B cell (primary cell): ENCODE measurements at regions not wholly inside any gene's neighbourhood (a gene's known extent, or its start where the extent isn't known, plus 50 kb on each side); places are given as distances from the start of the nearest gene placed in this dataset.
A peak's percentile ranks its signal among the peaks of the same experiment; 100 is the strongest.

Source experiments
- ATAC-seq: fragments of 200-7000 bp; cut with Tn5 transposase; one replicate; pipeline ENCODE4 v1.10.0; 2021; ENCODE audit warnings: low read depth, mild to moderate bottlenecking, moderate number of reproducible peaks, moderate library complexity
- CTCF ChIA-PET: fragments of 350-600 bp; sonication (Branson Sonifier 250); formaldehyde crosslinking; loops from one replicate; lab custom pipeline; 2021; ENCODE audit warnings: antibody characterized with exemption, inconsistent platforms; lab: Charles Lee
- POLR2A ChIA-PET: fragments of 350-600 bp; sonication (Branson Sonifier 250); formaldehyde crosslinking; loops from one replicate; lab custom pipeline; 2021; ENCODE audit warnings: antibody characterized with exemption; lab: Charles Lee
- DNase-seq: peaks from one replicate; pipeline ENCODE4 v3.0.0; 2013
- H2AFZ ChIP-seq: 2 replicates; pipeline ENCODE4 v1.6.1; 2012; ENCODE audit warnings: mild to moderate bottlenecking, low read depth, low read length; ENCODE audit not compliant: insufficient read depth, poor library complexity, severe bottlenecking
- H3K27ac ChIP-seq, 2 donors: 1 replicate in 1 of 2; 2 replicates in 1 of 2; pipeline ENCODE4 v1.5.1; 2012 to 2013; ENCODE audit warnings: low read length in 2 of 2, mild to moderate bottlenecking in 2 of 2, moderate library complexity in 1 of 2
- H3K27me3 ChIP-seq, 4 experiments: fragments of 200-600 bp in 1 of 4; sonication (generic) in 1 of 4; replicated peaks in 1 of 4; 1 replicate in 2 of 4; 2 replicates in 2 of 4; pipeline versions ENCODE4 v1.6.1 to v1.7.0; 2013 to 2016; ENCODE audit warnings: low read length in 3 of 4, mild to moderate bottlenecking in 2 of 4, mixed read lengths in 1 of 4, moderate library complexity in 1 of 4; ENCODE audit not compliant: insufficient read depth in 4 of 4, control insufficient read depth in 3 of 4; ENCODE audit errors: control extremely low read depth in 1 of 4
- H3K36me3 ChIP-seq, 2 experiments: replicated peaks in 1 of 2; 1 replicate in 1 of 2; 2 replicates in 1 of 2; pipeline versions ENCODE4 v1.6.1 to v1.7.1; 2013; ENCODE audit warnings: low read length in 1 of 2; ENCODE audit not compliant: insufficient read depth in 2 of 2, control insufficient read depth in 1 of 2; ENCODE audit errors: control extremely low read depth in 1 of 2, extremely low read depth in 1 of 2
- H3K4me1 ChIP-seq, 2 donors: fragments of 200-600 bp in 1 of 2; sonication (generic) in 1 of 2; 1 replicate in 1 of 2; 2 replicates in 1 of 2; pipeline versions ENCODE4 v1.5.1 to v1.6.1; 2013 to 2017; ENCODE audit warnings: low read length in 2 of 2; ENCODE audit not compliant: control insufficient read depth in 2 of 2, insufficient read depth in 2 of 2
- H3K4me2 ChIP-seq: replicated peaks from 2 replicates; pipeline ENCODE3; 2012; ENCODE audit warnings: mild to moderate bottlenecking, low read depth, low read length; ENCODE audit not compliant: poor library complexity, severe bottlenecking
- H3K4me3 ChIP-seq, 5 experiments: fragments of 200-600 bp in 1 of 5; sonication (generic) in 1 of 5; 1 replicate in 3 of 5; 2 replicates in 2 of 5; pipeline versions ENCODE4 v1.5.1 to v1.7.0; 2011 to 2016; ENCODE audit warnings: low read length in 4 of 5, mild to moderate bottlenecking in 4 of 5, low read depth in 2 of 5, control low read depth in 1 of 5, moderate library complexity in 1 of 5; ENCODE audit not compliant: insufficient read depth in 1 of 5; ENCODE audit errors: control extremely low read depth in 1 of 5, extremely low read depth in 1 of 5
- H3K79me2 ChIP-seq: fragments of 200-600 bp; sonication (generic); one replicate; pipeline ENCODE4 v1.6.0; 2016; ENCODE audit warnings: low read length; ENCODE audit not compliant: control insufficient read depth, insufficient read depth
- H3K9ac ChIP-seq: fragments of 200-600 bp; sonication (generic); 2 replicates; pipeline ENCODE4 v1.6.1; 2017; ENCODE audit warnings: mild to moderate bottlenecking, low read length, moderate library complexity
- H3K9me3 ChIP-seq, 3 donors: one replicate each; pipeline versions ENCODE4 v1.6.1 to v1.7.1; 2013; ENCODE audit warnings: low read length in 2 of 3; ENCODE audit not compliant: control insufficient read depth in 2 of 3, insufficient read depth in 1 of 3; ENCODE audit errors: control extremely low read depth in 1 of 3
- H4K20me1 ChIP-seq: 2 replicates; pipeline ENCODE4 v1.6.0; 2012; ENCODE audit warnings: mild to moderate bottlenecking, low read length; ENCODE audit not compliant: insufficient read depth, control insufficient read depth, poor library complexity, severe bottlenecking
- H3K27ac Mint-ChIP-seq: one replicate; pipeline ENCODE4 v1.8.0; 2021; ENCODE audit warnings: mixed read lengths
- H3K27me3 Mint-ChIP-seq: one replicate; pipeline ENCODE4 v1.8.0; 2021; ENCODE audit warnings: mixed read lengths
- H3K4me1 Mint-ChIP-seq: one replicate; pipeline ENCODE4 v1.8.0; 2021; ENCODE audit warnings: mixed read lengths
- H3K4me3 Mint-ChIP-seq: one replicate; pipeline ENCODE4 v1.8.0; 2021; ENCODE audit warnings: mixed read lengths
- H3K9me3 Mint-ChIP-seq: one replicate; pipeline ENCODE4 v1.8.0; 2022; ENCODE audit warnings: mixed read lengths; ENCODE audit not compliant: insufficient read depth
- EZH2 ChIP-seq: IDR thresholded peaks from 2 replicates; pipeline ENCODE4 v1.6.1; 2012; ENCODE audit warnings: borderline replicate concordance, low read depth, mild to moderate bottlenecking, moderate library complexity, low read length; ENCODE audit not compliant: insufficient read depth, poor library complexity, severe bottlenecking
- WGBS: methylation state at CpG from one replicate; pipeline ENCODE4 v1.1.5; 2013; ENCODE audit warnings: missing lambda C conversion rate; ENCODE audit not compliant: insufficient coverage; 5-methylcytosine and 5-hydroxymethylcytosine counted together
- intact Hi-C: fragments of 100-400 bp; cut with micrococcal nuclease; formaldehyde crosslinking; loops from one replicate; pipeline ENCODE4 v1.10.0; 2022
- TF ChIP-seq, protein P1 (sequence below): fragments of 200-600 bp; IDR thresholded peaks from one replicate; pipeline ENCODE4 v1.8.0; 2022; ENCODE audit warnings: antibody characterized with exemption, mild to moderate bottlenecking

GRCh38 chr13:73703606-73704005, 430.6 kb downstream of the KLF12 start:
- POLR2A ChIA-PET, result no interaction called here

DNA sequence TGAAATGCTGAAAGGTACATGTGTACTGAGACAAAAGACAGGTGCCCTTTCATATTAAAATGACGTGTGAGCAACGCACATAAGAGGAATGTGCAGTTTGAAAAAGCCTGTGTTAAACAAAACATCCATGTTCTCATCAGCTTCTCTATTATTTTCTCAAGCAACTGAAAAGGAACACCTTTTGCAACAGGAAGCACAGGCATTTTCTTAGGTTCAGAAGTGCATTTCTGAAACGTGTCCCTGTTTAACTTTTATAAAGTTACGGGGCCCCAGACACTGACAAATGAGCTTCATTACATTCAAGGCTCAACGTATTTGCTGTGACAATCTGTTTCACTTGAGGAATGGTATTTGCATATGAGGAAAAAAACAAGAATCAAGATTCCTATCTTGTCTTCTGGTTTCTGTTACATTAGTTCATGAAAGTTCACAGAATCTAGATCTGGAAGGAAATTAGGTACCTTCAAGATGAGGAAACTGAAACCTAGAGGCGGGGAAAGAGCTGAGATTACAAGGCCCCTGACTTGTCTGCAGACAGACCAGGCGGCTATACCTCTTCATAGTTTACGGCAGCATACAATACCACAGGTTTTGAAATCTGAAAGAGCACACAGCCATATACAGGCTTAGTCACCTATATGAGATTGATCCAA, 431.7 kb downstream of the KLF12 start:
- DNase-seq, result peak; percentile 16
- POLR2A ChIA-PET, result no interaction called here
- Histone ChIP-seq H3K27me3 (no peaks in the 10 kb centered on the region), H3K4me2 (peak overlapping the region; percentile 13), H3K36me3 (peaks cover 3 to 21% of the 10 kb centered on the region in 2 experiments), H3K4me3 (no peak overlapping the region), H4K20me1 (no peaks in the 10 kb centered on the region), H3K4me1 (peaks cover 0 to 7% of the 10 kb centered on the region in 2 donors), H3K9me3 (no peaks in the 10 kb centered on the region), H3K9ac (no peak overlapping the region), H3K27ac (peak overlapping the region in 1 of 2 donors; percentile 59), H2AFZ (no peak overlapping the region), H3K79me2 (no peaks in the 10 kb centered on the region)
- Mint-ChIP-seq H3K27me3 (no peaks in the 10 kb centered on the region), H3K27ac (peak overlapping the region; percentile 64), H3K9me3 (no peaks in the 10 kb centered on the region), H3K4me1 (peaks cover 18% of the 10 kb centered on the region), H3K4me3 (peak overlapping the region; percentile 4)
- 76% methylated on average over 5 of the region's 8 CpGs for WGBS
- CTCF ChIA-PET, result no interaction called here
- ATAC-seq, result no peak
- intact Hi-C loops, result no loop called here
- TF ChIP-seq, protein P1, sequence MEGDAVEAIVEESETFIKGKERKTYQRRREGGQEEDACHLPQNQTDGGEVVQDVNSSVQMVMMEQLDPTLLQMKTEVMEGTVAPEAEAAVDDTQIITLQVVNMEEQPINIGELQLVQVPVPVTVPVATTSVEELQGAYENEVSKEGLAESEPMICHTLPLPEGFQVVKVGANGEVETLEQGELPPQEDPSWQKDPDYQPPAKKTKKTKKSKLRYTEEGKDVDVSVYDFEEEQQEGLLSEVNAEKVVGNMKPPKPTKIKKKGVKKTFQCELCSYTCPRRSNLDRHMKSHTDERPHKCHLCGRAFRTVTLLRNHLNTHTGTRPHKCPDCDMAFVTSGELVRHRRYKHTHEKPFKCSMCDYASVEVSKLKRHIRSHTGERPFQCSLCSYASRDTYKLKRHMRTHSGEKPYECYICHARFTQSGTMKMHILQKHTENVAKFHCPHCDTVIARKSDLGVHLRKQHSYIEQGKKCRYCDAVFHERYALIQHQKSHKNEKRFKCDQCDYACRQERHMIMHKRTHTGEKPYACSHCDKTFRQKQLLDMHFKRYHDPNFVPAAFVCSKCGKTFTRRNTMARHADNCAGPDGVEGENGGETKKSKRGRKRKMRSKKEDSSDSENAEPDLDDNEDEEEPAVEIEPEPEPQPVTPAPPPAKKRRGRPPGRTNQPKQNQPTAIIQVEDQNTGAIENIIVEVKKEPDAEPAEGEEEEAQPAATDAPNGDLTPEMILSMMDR, result no peak
- no peak for TF ChIP-seq EZH2

More at GRCh38 chr13:73703606-73704005, 430.6 kb downstream of the KLF12 start:
- H3K4me3 ChIP-seq, result no peak overlapping the region
- no peak overlapping the region for H3K4me2 ChIP-seq
- Mint-ChIP-seq H3K4me1 (peaks cover 18% of the 10 kb centered on the region), H3K4me3 (no peak overlapping the region), H3K9me3 (no peaks in the 10 kb centered on the region), H3K27me3 (no peaks in the 10 kb centered on the region), H3K27ac (no peak overlapping the region)
- H3K4me1 ChIP-seq, result peaks cover 0 to 7% of the 10 kb centered on the region in 2 donors
- no peak for ATAC-seq
- peaks cover 3 to 19% of the 10 kb centered on the region in 2 experiments for H3K36me3 ChIP-seq
- H2AFZ ChIP-seq, result no peak overlapping the region
- DNase-seq, result no peak
- no peaks in the 10 kb centered on the region for H3K9me3 ChIP-seq
- no peaks in the 10 kb centered on the region for H3K27me3 ChIP-seq
- TF ChIP-seq EZH2, result no peak
- TF ChIP-seq, protein P1, result no peak
- CTCF ChIA-PET, result no interaction called here
- intact Hi-C loops, result no loop called here
- 78% methylated on average over 2 of the region's 4 CpGs for WGBS
- no peaks in the 10 kb centered on the region for H3K79me2 ChIP-seq
- H3K9ac ChIP-seq, result no peak overlapping the region
- no peaks in the 10 kb centered on the region for H4K20me1 ChIP-seq
- no peak overlapping the region for H3K27ac ChIP-seq
